ENCODE measurements at regions not wholly inside any gene's neighbourhood (a gene's known extent, or its start where the extent isn't known, plus 50 kb on each side); places are given as distances from the start of the nearest gene placed in this dataset.

GRCh38 chr13:103958691-103959090, 892.5 kb upstream of the SLC10A2 start:
- TF ChIP-seq CTCF (IDR thresholded peaks at IDR 0.05) = no peak
- no peak for TF ChIP-seq POLR2A (IDR thresholded peaks at IDR 0.05)

Measured in lower leg skin (tissue), 3 donors.